IgD-negative memory B cell (primary cell): ENCODE measurements at regions not wholly inside any gene's neighbourhood (a gene's known extent, or its start where the extent isn't known, plus 50 kb on each side); places are given as distances from the start of the nearest gene placed in this dataset.
"Not testable (repeated sequence)": the region's sequence is repeated elsewhere in the genome, so short reads cannot be mapped to it uniquely, and the experiment has no call there.

Source experiments
- H3K27ac Mint-ChIP-seq, 3 donors: one replicate each; pipeline ENCODE4 v1.8.0; 2020 to 2022; ENCODE audit warnings: mild to moderate bottlenecking in 3 of 3, mixed read lengths in 3 of 3, moderate library complexity in 1 of 3
- H3K27me3 Mint-ChIP-seq: one replicate; pipeline ENCODE4 v1.8.0; 2021; ENCODE audit warnings: mixed read lengths
- H3K36me3 Mint-ChIP-seq: one replicate; pipeline ENCODE4 v1.8.0; 2020; ENCODE audit warnings: mild to moderate bottlenecking, mixed read lengths
- H3K4me1 Mint-ChIP-seq, 3 donors: one replicate each; pipeline ENCODE4 v1.8.0; 2020 to 2022; ENCODE audit warnings: mixed read lengths in 3 of 3, mild to moderate bottlenecking in 1 of 3
- H3K4me3 Mint-ChIP-seq, 4 donors: one replicate each; pipeline ENCODE4 v1.8.0; 2020 to 2022; ENCODE audit warnings: mild to moderate bottlenecking in 4 of 4, mixed read lengths in 4 of 4, moderate library complexity in 3 of 4
- H3K9me3 Mint-ChIP-seq, 3 donors: one replicate each; pipeline ENCODE4 v1.8.0; 2020 to 2021; ENCODE audit warnings: mixed read lengths in 3 of 3, mild to moderate bottlenecking in 1 of 3

DNA sequence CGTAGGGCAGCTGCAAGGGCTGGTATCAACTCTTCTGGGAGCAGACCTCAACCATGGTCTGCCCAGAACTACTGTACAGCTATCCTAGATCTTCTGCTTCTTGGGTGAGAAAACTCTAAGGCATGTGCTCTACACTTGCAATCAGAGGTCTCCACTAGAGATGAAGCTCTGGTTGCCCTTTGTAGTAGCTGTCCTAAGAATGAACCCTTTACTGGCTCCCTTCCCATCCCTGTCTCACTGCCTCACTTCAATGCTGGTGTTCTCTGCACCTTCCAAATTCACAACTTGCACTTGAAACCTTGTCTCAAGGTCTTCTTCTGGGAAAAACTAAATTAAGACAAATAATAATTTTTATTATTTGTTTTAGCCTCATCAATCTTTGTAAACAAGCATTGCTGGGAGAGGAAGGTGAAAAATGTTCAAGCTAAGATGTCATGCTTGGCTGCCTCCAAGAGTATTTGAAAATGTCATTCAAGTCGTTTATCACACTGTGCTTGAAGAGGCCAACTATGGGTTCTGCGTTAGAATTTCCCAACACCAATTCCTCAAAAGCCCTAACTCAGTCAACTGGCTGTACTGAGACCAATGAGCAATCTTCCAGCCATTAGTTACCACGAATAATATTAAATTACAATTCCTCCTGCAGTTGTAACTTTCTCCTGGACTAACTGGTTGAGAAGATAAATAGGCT is 216.9 kb upstream of the ADRA1D start:
- Mint-ChIP-seq H3K27me3 (peaks cover 3% of the 10 kb centered on the region), H3K4me1 (peaks cover 0 to 2% (median 0%) of the 10 kb centered on the region in 3 donors), H3K9me3 (peaks cover 0 to 1% (median 1%) of the 10 kb centered on the region in 3 donors), H3K4me3 (no peak overlapping the region), H3K36me3 (peaks cover 1% of the 10 kb centered on the region), H3K27ac (no peak overlapping the region)

DNA sequence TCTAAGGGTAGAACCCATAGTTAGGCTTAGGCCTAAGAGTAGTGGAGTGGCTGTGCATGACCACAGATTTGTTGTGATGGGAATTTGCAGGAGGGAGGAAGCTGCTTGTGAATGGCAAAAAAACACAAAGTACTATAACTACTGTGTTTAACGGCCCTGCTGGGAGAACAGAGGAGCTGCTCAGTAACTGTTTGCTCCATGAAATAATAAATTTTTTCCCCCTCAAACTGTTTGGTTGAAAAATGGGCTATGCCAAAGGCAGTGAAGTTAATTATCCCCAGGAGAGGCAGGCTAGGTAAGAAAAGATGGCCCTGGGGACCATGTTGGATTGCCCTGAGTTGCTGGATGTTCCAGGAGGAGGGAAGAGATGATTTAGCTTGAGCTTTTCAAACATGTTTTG is 216.1 kb upstream of the ADRA1D start:
- Mint-ChIP-seq H3K27ac (no peak overlapping the region), H3K4me1 (peaks cover 0 to 2% (median 0%) of the 10 kb centered on the region in 3 donors), H3K27me3 (peaks cover 3% of the 10 kb centered on the region), H3K36me3 (peaks cover 3% of the 10 kb centered on the region), H3K4me3 (no peak overlapping the region), H3K9me3 (peaks cover 0 to 4% (median 1%) of the 10 kb centered on the region in 3 donors)

DNA sequence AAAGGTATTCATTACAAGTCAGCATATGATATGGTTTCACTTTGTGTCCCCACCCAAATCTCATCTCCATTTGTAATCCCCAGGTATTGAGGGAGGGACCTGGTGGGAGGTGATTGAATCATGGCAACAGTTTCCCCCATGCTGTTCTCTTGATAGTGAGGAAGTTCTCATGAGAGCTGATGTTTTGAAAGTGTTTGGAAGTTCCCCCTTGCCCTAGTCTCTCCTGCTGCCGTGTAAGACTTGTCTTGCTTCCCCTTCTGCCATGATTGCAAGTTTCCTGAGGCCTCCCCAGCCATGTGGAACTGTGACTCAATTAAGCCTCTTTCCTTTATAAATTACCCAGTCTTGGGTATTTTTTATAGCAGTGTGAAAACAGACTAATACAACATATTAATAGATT is 213.7 kb upstream of the ADRA1D start:
- not testable (repeated sequence) for H3K27ac Mint-ChIP-seq, H3K4me3 Mint-ChIP-seq, H3K9me3 Mint-ChIP-seq, H3K36me3 Mint-ChIP-seq, H3K27me3 Mint-ChIP-seq, H3K4me1 Mint-ChIP-seq

DNA sequence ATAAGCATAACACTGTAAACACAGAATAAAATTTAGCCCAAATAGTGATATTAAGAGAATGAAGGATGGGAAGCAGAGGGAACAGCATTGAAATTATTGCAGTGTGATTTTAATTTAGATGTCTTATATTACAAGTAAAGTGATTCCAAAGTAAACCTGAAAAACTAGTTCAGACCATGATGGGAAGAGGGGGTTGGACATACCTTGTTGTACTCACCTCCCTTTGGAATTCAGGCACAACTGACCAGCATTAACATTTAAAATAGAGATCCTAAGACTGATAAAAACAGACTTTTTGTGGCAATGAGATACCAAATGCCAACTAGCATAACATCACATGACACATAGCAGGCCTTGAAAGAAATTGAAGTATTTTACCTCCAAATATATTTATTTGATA is 210.0 kb upstream of the ADRA1D start:
- peaks cover 3% of the 10 kb centered on the region for H3K36me3 Mint-ChIP-seq
- peaks cover 0 to 2% (median 0%) of the 10 kb centered on the region in 3 donors for H3K4me1 Mint-ChIP-seq
- H3K27ac Mint-ChIP-seq: no peak overlapping the region
- no peak overlapping the region for H3K4me3 Mint-ChIP-seq
- peaks cover 7 to 10% (median 9%) of the 10 kb centered on the region in 3 donors for H3K9me3 Mint-ChIP-seq
- H3K27me3 Mint-ChIP-seq: peaks cover 2% of the 10 kb centered on the region

DNA sequence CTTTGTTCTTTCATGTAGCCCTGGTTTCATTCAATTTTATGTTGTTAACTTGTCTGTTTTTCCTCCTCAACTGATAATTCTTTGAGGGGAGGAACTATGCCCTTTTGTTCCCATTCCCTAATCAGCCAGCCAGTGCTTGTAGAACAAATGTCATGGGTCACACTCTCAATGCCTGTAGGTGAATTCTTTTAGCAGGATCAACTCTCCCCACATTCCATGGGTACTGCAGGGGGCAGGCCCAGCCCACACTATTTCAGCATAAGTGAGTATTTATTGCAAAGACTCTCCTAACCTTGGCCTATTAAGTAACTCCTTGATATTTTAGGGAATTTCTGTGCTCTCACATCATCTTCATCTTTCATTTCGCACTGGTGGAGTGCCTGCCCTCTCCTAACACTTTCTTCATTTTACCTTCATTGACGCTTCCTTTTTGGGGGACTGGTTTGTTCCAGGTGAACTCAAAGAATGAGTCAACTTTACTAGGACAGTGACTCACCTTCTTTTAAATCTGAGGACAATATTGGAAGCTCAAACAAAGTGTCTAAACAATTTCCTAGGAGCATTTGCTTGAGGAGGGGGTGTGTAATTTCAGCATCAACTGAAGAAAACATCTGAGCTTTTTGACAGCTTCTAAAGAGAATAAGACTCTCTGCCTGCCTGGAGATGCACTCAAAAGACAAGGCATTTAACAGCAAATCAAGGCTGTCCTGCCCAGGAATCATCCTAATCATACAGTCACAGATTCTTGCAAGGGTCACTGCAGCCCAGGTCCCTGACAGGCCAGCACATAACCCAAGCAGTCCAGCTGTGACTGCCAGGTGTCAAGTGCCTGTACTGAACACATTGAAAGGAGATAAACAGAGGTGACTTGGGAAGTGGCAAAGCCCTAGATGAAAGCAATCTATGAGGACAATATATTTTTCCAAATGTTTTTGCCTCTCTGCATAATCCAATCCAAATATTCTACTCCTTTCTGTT is 208.8 kb upstream of the ADRA1D start:
- peaks cover 7 to 10% (median 8%) of the 10 kb centered on the region in 3 donors for H3K9me3 Mint-ChIP-seq
- no peak overlapping the region for H3K4me3 Mint-ChIP-seq
- H3K36me3 Mint-ChIP-seq: peaks cover 3% of the 10 kb centered on the region
- peaks cover 2% of the 10 kb centered on the region for H3K27me3 Mint-ChIP-seq
- no peak overlapping the region for H3K27ac Mint-ChIP-seq
- H3K4me1 Mint-ChIP-seq: peaks cover 0 to 2% (median 0%) of the 10 kb centered on the region in 3 donors

GRCh38 chr20:4455996-4456395 is 206.9 kb upstream of the ADRA1D start:
- Mint-ChIP-seq H3K4me3 (no peak overlapping the region), H3K4me1 (no peaks in the 10 kb centered on the region), H3K27me3 (peaks cover 4% of the 10 kb centered on the region), H3K36me3 (peaks cover 2% of the 10 kb centered on the region), H3K9me3 (peaks cover 7 to 8% (median 8%) of the 10 kb centered on the region in 3 donors), H3K27ac (no peak overlapping the region)

- Mint-ChIP-seq H3K4me1 (no peaks in the 10 kb centered on the region), H3K9me3 (peaks cover 6 to 8% (median 7%) of the 10 kb centered on the region in 3 donors), H3K4me3 (no peak overlapping the region), H3K27ac (no peak overlapping the region), H3K36me3 (no peaks in the 10 kb centered on the region), H3K27me3 (peaks cover 4% of the 10 kb centered on the region)
Observed at GRCh38 chr20:4455301-4455701, 206.2 kb upstream of the ADRA1D start.

GRCh38 chr20:4454111-4454510 is 205.0 kb upstream of the ADRA1D start:
- Mint-ChIP-seq H3K4me1 (no peaks in the 10 kb centered on the region), H3K4me3 (no peak overlapping the region), H3K36me3 (no peaks in the 10 kb centered on the region), H3K9me3 (peaks cover 6 to 8% (median 6%) of the 10 kb centered on the region in 3 donors), H3K27me3 (peaks cover 4% of the 10 kb centered on the region), H3K27ac (no peak overlapping the region)

DNA sequence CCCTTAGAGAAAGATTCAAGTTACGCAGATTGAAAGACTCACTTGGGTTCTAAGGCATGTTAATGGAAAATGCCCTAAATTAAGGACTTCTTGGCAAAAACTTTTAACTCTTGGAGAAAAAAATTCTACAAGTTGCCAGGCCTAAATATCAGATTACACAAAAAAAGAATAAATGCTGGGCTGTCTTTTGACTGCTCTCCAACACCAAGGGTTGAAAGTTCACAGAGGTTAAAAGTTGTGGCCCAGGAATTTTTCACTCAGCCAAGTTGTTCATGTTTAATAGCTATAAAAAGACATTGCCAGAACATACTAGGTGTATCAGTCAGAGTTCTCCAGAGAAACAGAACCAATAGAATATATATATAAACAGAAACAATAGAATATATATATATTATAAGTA is 204.3 kb upstream of the ADRA1D start:
- H3K27me3 Mint-ChIP-seq: peaks cover 4% of the 10 kb centered on the region
- no peak overlapping the region for H3K4me3 Mint-ChIP-seq
- H3K9me3 Mint-ChIP-seq: peaks cover 0 to 7% (median 3%) of the 10 kb centered on the region in 3 donors
- no peak overlapping the region for H3K27ac Mint-ChIP-seq
- H3K4me1 Mint-ChIP-seq: no peaks in the 10 kb centered on the region
- H3K36me3 Mint-ChIP-seq: no peaks in the 10 kb centered on the region

DNA sequence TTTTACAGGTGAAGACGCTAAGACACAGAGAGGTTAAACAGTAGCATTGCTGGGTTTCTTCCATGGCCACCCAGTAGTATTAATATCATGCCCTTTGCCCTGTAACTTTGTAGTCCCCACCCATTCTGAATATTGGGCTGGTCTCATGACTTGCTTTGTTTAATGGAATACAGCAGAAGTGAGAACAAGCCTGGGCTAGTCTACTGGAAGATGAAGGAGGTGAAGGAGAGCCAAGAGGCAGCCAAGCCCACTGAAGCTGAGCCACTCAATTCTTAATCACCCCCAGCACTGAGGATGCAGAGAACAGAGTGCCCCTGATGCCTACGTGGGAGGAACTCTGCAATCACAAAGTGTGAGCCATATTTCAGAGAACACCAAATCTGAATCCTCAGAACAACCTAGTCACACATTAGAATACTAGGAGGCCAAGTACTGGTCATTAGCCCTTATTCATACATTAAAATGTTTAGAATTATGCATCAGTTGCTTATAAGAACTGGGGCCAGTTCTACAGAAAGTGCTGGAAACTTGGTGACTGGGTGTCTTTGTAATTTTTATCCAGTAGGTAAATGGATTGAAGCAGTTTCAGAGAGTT is 202.5 kb upstream of the ADRA1D start:
- Mint-ChIP-seq H3K4me3 (no peak overlapping the region), H3K27ac (no peak overlapping the region), H3K9me3 (peaks cover 0 to 6% (median 0%) of the 10 kb centered on the region in 3 donors), H3K27me3 (peaks cover 4% of the 10 kb centered on the region), H3K36me3 (no peaks in the 10 kb centered on the region), H3K4me1 (no peaks in the 10 kb centered on the region)

GRCh38 chr20:4449957-4450715 is 201.0 kb upstream of the ADRA1D start:
- Mint-ChIP-seq H3K36me3 (no peaks in the 10 kb centered on the region), H3K4me3 (no peak overlapping the region), H3K9me3 (peaks cover 0 to 4% (median 0%) of the 10 kb centered on the region in 3 donors), H3K27ac (no peak overlapping the region), H3K27me3 (peaks cover 5% of the 10 kb centered on the region), H3K4me1 (no peaks in the 10 kb centered on the region)

DNA sequence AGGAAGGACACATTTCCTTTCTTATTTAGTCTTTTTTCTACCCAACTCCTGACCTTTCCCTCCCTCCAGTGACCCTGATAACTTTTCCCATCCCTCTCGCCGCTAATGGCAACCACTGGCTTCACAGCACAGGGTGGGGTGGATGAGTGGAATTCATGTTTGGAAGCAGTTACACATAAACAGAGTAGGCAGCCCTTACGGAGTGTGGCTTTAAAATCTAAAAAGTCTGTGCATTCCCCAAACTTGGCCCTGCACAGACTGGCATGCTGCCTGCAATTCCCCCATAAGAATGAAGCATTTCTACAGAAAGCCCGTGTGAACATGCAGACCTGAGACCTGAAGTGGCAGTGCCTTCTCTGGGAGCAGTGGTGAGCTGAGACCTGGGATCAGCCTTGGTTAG is 196.7 kb upstream of the ADRA1D start:
- no peak overlapping the region for H3K27ac Mint-ChIP-seq
- no peaks in the 10 kb centered on the region for H3K4me1 Mint-ChIP-seq
- H3K27me3 Mint-ChIP-seq: peaks cover 4% of the 10 kb centered on the region
- peaks cover 0 to 4% (median 0%) of the 10 kb centered on the region in 3 donors for H3K9me3 Mint-ChIP-seq
- H3K36me3 Mint-ChIP-seq: no peaks in the 10 kb centered on the region
- no peak overlapping the region for H3K4me3 Mint-ChIP-seq

DNA sequence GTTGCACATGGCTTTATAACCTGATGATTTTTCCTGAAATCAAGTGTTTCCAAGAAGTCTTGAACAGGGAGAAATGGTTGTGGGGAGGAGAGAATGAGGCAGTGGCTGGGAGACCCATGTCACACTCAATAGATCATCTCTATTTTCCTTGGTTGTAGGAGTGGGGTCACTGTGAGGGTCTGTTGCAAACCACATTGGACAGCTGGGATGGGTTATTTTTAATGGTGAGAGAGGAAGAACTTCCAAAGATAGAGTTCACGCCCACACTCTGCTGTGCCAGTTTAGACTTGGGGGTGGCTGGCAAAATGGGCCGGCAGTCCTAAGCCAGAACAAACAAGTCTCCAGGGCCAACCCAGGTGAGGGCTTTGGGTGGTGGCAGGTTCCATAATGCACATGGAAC is 196.2 kb upstream of the ADRA1D start:
- H3K27ac Mint-ChIP-seq: no peak overlapping the region
- no peak overlapping the region for H3K4me3 Mint-ChIP-seq
- peaks cover 4% of the 10 kb centered on the region for H3K27me3 Mint-ChIP-seq
- peaks cover 0 to 4% (median 0%) of the 10 kb centered on the region in 3 donors for H3K9me3 Mint-ChIP-seq
- H3K4me1 Mint-ChIP-seq: no peaks in the 10 kb centered on the region
- H3K36me3 Mint-ChIP-seq: no peaks in the 10 kb centered on the region

DNA sequence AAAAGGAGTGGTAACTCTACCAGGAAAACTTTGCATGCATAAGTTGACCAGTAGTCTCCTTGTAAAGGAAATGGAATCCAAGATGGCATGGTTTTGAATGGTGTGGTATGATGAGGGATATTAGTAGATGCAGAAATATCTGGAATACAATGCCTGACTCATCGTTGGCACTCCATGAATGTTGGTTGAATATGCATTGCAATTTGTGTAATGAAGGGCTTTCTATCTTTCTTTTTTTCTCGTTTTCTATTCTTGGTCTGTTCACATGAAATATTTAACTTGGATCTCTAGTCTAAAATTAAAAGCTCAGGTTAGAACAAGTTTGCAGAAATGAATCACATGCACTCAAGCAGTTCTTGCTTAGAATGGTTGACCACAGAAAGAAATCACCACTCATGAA is 195.3 kb upstream of the ADRA1D start:
- Mint-ChIP-seq H3K4me1 (no peaks in the 10 kb centered on the region), H3K9me3 (peaks cover 0 to 4% (median 0%) of the 10 kb centered on the region in 3 donors), H3K27me3 (peaks cover 4% of the 10 kb centered on the region), H3K27ac (no peak overlapping the region), H3K4me3 (no peak overlapping the region), H3K36me3 (no peaks in the 10 kb centered on the region)
